ENCODE measurements at regions not wholly inside any gene's neighbourhood (a gene's known extent, or its start where the extent isn't known, plus 50 kb on each side); places are given as distances from the start of the nearest gene placed in this dataset.

GRCh38 chr3:99023590-99024192, 122.2 kb upstream of the DCBLD2 start:
- no peak overlapping the region for H3K27ac ChIP-seq (ENCODE audit: low read depth, low read length, poor library complexity, severe bottlenecking)
- ChIA-PET CTCF (ENCODE audit: unreplicated experiment) (no interaction called here), POLR2A (interaction anchor here (1.0 to 1.8 kb wide), 2 partner anchors 12 to 30 kb away, joined by 3 to 9 read pairs; no protein-coding TSS in a partner anchor)
- H3K4me2 ChIP-seq (ENCODE audit: low read length) = no peak overlapping the region
- peak; percentile 64 for DNase-seq (ENCODE audit: low spot score)
- H3K36me3 ChIP-seq (ENCODE audit: insufficient read depth, low read length) = no peaks in the 10 kb centered on the region
- H2AFZ ChIP-seq (ENCODE audit: low read length) = no peak overlapping the region
- TF ChIP-seq EZH2phosphoT487 (IDR thresholded peaks at IDR 0.05; ENCODE audit: borderline replicate concordance, low read depth, low read length) = no peak
- peak; percentile 92 for TF ChIP-seq CTCF (conservative IDR thresholded peaks at IDR 0.05; ENCODE audit: low read length)
- no peaks in the 10 kb centered on the region for H3K79me2 ChIP-seq (ENCODE audit: insufficient read depth, low read depth, low read length)
- H3K4me1 ChIP-seq (ENCODE audit: insufficient read depth, low read length, poor library complexity, severe bottlenecking) = no peaks in the 10 kb centered on the region
- no peaks in the 10 kb centered on the region for H4K20me1 ChIP-seq (ENCODE audit: insufficient read depth, low read length)
- intact Hi-C loops (cut with micrococcal nuclease; ENCODE audit: unreplicated experiment) = loop anchor here (1.0 kb wide), 1 partner anchor 150 kb away; no protein-coding TSS in a partner anchor
- H3K9me3 ChIP-seq (ENCODE audit: low read length) = peaks cover 5% of the 10 kb centered on the region; the same call in 1 of the 2 replicates
- BruUV-seq (replicated peaks) = no TSS peak
- H3K9me2 ChIP-seq (ENCODE audit: insufficient read depth, low read length) = no peaks in the 10 kb centered on the region
- H3K4me3 ChIP-seq (ENCODE audit: low read depth, low read length, poor library complexity, severe bottlenecking) = no peak overlapping the region

GRCh38 chr3:99021466-99021865, 120.0 kb upstream of the DCBLD2 start:
- DNase-seq (ENCODE audit: low spot score) = no peak
- Histone ChIP-seq H3K4me3 (ENCODE audit: low read depth, low read length, poor library complexity, severe bottlenecking) (no peak overlapping the region), H3K4me2 (ENCODE audit: low read length) (no peak overlapping the region), H2AFZ (ENCODE audit: low read length) (no peak overlapping the region), H3K36me3 (ENCODE audit: insufficient read depth, low read length) (no peaks in the 10 kb centered on the region; the same call in 1 of the 2 replicates), H3K27ac (ENCODE audit: low read depth, low read length, poor library complexity, severe bottlenecking) (no peak overlapping the region), H3K9me2 (ENCODE audit: insufficient read depth, low read length) (no peaks in the 10 kb centered on the region), H3K4me1 (ENCODE audit: insufficient read depth, low read length, poor library complexity, severe bottlenecking) (peaks cover 12% of the 10 kb centered on the region), H3K79me2 (ENCODE audit: insufficient read depth, low read depth, low read length) (no peaks in the 10 kb centered on the region), H4K20me1 (ENCODE audit: insufficient read depth, low read length) (no peaks in the 10 kb centered on the region), H3K9me3 (ENCODE audit: low read length) (peaks cover 4% of the 10 kb centered on the region; the same call in 1 of the 2 replicates)
- ChIA-PET POLR2A (interaction anchor here (1.3 kb wide), 1 partner anchor 10 kb away, joined by 4 read pairs; no protein-coding TSS in a partner anchor), CTCF (ENCODE audit: unreplicated experiment) (no interaction called here)
- intact Hi-C loops (cut with micrococcal nuclease; ENCODE audit: unreplicated experiment) = no loop called here
- no TSS peak for BruUV-seq (replicated peaks)
- TF ChIP-seq EZH2phosphoT487 (IDR thresholded peaks at IDR 0.05; ENCODE audit: borderline replicate concordance, low read depth, low read length) (no peak), CTCF (conservative IDR thresholded peaks at IDR 0.05; ENCODE audit: low read length) (no peak)

DNA sequence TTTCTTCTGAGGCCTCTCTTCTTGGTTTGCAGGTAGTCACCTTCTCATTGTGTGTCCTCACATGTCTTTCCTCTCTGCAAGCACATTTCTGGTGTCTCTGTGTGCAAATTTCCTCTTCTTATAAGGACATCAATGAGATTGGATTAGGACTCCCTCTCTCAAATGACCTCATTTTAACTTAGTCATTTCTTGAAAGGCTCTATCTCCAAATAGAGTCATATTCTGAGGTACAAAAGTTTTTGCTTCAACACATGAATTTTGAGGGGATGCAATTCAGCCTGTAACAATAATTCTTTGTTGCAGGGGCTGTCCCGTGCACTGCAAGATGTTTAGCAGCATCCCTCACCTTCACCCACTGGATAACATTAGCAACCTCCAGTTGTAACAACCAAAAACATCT, 115.0 kb upstream of the DCBLD2 start:
- Histone ChIP-seq H2AFZ (ENCODE audit: low read length) (peak overlapping the region; percentile 61; the same call in 1 of the 2 replicates), H4K20me1 (ENCODE audit: insufficient read depth, low read length) (no peaks in the 10 kb centered on the region), H3K9me3 (ENCODE audit: low read length) (peaks cover 19% of the 10 kb centered on the region), H3K79me2 (ENCODE audit: insufficient read depth, low read depth, low read length) (no peaks in the 10 kb centered on the region), H3K9me2 (ENCODE audit: insufficient read depth, low read length) (no peaks in the 10 kb centered on the region), H3K4me1 (ENCODE audit: insufficient read depth, low read length, poor library complexity, severe bottlenecking) (peaks cover 47% of the 10 kb centered on the region), H3K4me2 (ENCODE audit: low read length) (0 out of 2 replicates have a peak overlapping the region, but pooled peaks have one; percentile 11), H3K36me3 (ENCODE audit: insufficient read depth, low read length) (peaks cover 13% of the 10 kb centered on the region), H3K27ac (ENCODE audit: low read depth, low read length, poor library complexity, severe bottlenecking) (no peak overlapping the region), H3K4me3 (ENCODE audit: low read depth, low read length, poor library complexity, severe bottlenecking) (no peak overlapping the region)
- ChIA-PET CTCF (ENCODE audit: unreplicated experiment) (interaction anchor here (1.0 kb wide), 1 partner anchor 23 kb away, joined by 3 read pairs; no protein-coding TSS in a partner anchor), POLR2A (interaction anchor here (0.6 to 1.0 kb wide), 2 partner anchors 17 to 173 kb away, joined by 3 to 4 read pairs; no protein-coding TSS in a partner anchor)
- intact Hi-C loops (cut with micrococcal nuclease; ENCODE audit: unreplicated experiment) = no loop called here
- no peak for TF ChIP-seq CTCF (conservative IDR thresholded peaks at IDR 0.05; ENCODE audit: low read length)
- TF ChIP-seq EZH2phosphoT487 (IDR thresholded peaks at IDR 0.05; ENCODE audit: borderline replicate concordance, low read depth, low read length) = no peak
- no TSS peak for BruUV-seq (replicated peaks)
- no peak for DNase-seq (ENCODE audit: low spot score)
